CD4-positive, CD25-positive, alpha-beta regulatory T cell (primary cell): ENCODE measurements at regions not wholly inside any gene's neighbourhood (a gene's known extent, or its start where the extent isn't known, plus 50 kb on each side); places are given as distances from the start of the nearest gene placed in this dataset.

Source experiments
- ATAC-seq, 2 donors: fragments of 150-1000 bp; cut with Tn5 transposase; one replicate each; pipeline ENCODE4 v1.10.0; 2021; ENCODE audit warnings: low read depth in 2 of 2, moderate number of reproducible peaks in 2 of 2, moderate library complexity in 1 of 2
- DNase-seq, 3 donors: peaks; one replicate each; pipeline versions ENCODE4 v3.0.0 to v3.0.0-alpha.2; 2012 to 2022; ENCODE audit warnings: mixed read lengths in 1 of 3
- H3K27ac ChIP-seq: one replicate; pipeline ENCODE4 v1.7.0; 2013; ENCODE audit warnings: mild to moderate bottlenecking, low read length; ENCODE audit not compliant: insufficient read depth, poor library complexity, severe bottlenecking
- H3K27me3 ChIP-seq: one replicate; pipeline ENCODE4 v1.7.0; 2013; ENCODE audit warnings: low read length; ENCODE audit not compliant: control insufficient read depth, insufficient read depth
- H3K36me3 ChIP-seq: one replicate; pipeline ENCODE4 v1.7.0; 2013; ENCODE audit warnings: mild to moderate bottlenecking, low read length, moderate library complexity; ENCODE audit not compliant: control insufficient read depth, insufficient read depth
- H3K4me1 ChIP-seq: 2 replicates; pipeline ENCODE4 v1.7.0; 2013; ENCODE audit warnings: mild to moderate bottlenecking, low read length; ENCODE audit not compliant: insufficient read depth, control insufficient read depth, poor library complexity, severe bottlenecking
- H3K4me3 ChIP-seq: one replicate; pipeline ENCODE4 v1.7.0; 2013; ENCODE audit warnings: low read depth, mild to moderate bottlenecking, low read length, moderate library complexity
- H3K9me3 ChIP-seq, 2 experiments: 1 replicate in 1 of 2; 2 replicates in 1 of 2; pipeline ENCODE4 v1.7.0; 2013; ENCODE audit warnings: low read length in 2 of 2, mild to moderate bottlenecking in 1 of 2, moderate library complexity in 1 of 2; ENCODE audit not compliant: control insufficient read depth in 2 of 2
- H3K27ac Mint-ChIP-seq, 3 donors: one replicate each; pipeline ENCODE4 v1.8.0; 2020 to 2022; ENCODE audit warnings: mild to moderate bottlenecking in 3 of 3, mixed read lengths in 3 of 3, moderate library complexity in 2 of 3
- H3K27me3 Mint-ChIP-seq: one replicate; pipeline ENCODE4 v1.8.0; 2022; ENCODE audit warnings: mild to moderate bottlenecking, mixed read lengths
- H3K36me3 Mint-ChIP-seq: one replicate; pipeline ENCODE4 v1.8.0; 2020; ENCODE audit warnings: mixed read lengths
- H3K4me1 Mint-ChIP-seq, 4 donors: one replicate each; pipeline ENCODE4 v1.8.0; 2020 to 2022; ENCODE audit warnings: mixed read lengths in 4 of 4, mild to moderate bottlenecking in 1 of 4
- H3K4me3 Mint-ChIP-seq, 4 donors: one replicate each; pipeline ENCODE4 v1.8.0; 2020 to 2022; ENCODE audit warnings: mild to moderate bottlenecking in 4 of 4, mixed read lengths in 4 of 4, moderate library complexity in 3 of 4
- H3K9me3 Mint-ChIP-seq, 7 donors: one replicate each; pipeline ENCODE4 v1.8.0; 2020 to 2022; ENCODE audit warnings: mixed read lengths in 7 of 7, mild to moderate bottlenecking in 3 of 7, moderate library complexity in 2 of 7

DNA sequence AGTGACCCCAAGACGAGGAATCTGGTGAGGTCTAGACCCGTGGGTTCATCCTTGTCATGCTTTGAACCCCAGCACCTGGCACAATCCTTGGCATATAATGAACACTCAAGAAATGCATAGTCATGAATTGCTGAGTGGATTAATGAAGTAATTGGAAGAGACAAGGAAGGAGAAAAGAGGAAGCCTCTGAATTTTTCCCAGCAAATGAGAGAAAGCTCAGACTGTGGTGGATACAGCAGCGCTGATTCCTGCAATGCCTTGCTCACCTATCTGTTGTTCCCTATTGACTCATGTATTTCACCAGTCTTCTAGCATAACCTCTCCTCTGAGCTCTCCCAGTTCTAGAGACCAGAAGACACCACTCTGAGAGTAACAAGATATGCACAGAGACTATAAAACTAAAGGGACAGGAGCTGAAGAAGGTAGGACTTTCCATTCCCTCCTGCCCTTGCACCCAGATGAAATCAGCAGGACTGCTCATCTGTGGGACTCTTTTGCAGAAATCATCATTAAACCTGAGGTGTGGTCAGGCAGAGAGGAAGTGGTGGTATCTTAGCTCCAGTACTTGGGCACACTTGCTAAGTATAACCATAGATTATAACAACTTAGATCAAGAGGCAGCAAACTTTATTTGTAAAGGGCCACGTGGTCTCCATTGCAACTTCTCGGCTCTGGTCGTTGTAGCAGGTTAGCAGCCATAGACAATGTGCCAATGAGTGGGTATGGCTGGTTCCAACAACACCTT is 102.8 kb downstream of the MAF start:
- no peak overlapping the region for H3K4me3 Mint-ChIP-seq
- peak in 1 of 2 donors; percentile 31 for ATAC-seq
- H3K27me3 ChIP-seq: peaks cover 2% of the 10 kb centered on the region
- no peak overlapping the region for H3K4me3 ChIP-seq
- H3K36me3 ChIP-seq: no peaks in the 10 kb centered on the region
- H3K36me3 Mint-ChIP-seq: no peaks in the 10 kb centered on the region
- H3K27ac Mint-ChIP-seq: no peak overlapping the region
- no peaks in the 10 kb centered on the region for H3K4me1 ChIP-seq
- H3K27ac ChIP-seq: no peak overlapping the region
- no peaks in the 10 kb centered on the region for H3K27me3 Mint-ChIP-seq
- no peaks in the 10 kb centered on the region for H3K9me3 ChIP-seq
- no peak for DNase-seq
- peaks cover 0 to 3% (median 0%) of the 10 kb centered on the region in 7 donors for H3K9me3 Mint-ChIP-seq
- H3K4me1 Mint-ChIP-seq: peaks cover 0 to 18% (median 5%) of the 10 kb centered on the region in 4 donors

DNA sequence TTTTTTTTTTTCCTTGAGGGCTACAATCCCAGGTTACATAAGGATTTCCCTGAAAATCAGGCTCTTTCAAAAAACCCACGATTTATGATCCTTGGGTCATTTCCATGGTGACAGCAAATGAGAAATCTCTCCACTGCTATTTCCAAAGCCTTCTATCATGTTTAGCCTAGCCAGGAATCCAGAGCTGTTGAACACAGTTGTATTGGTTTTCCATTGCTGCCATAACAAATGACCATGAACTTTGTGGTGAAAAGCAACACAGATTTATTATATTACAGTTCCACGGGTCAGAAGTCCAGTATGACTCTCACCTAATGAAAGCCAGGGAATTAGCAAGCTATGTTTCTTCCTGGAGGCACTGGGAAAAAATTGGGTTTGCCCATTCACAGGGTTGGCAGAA is 106.6 kb downstream of the MAF start:
- Mint-ChIP-seq H3K9me3 (peaks cover 0 to 3% (median 0%) of the 10 kb centered on the region in 7 donors), H3K4me3 (no peak overlapping the region), H3K36me3 (no peaks in the 10 kb centered on the region), H3K4me1 (peaks cover 0 to 18% (median 5%) of the 10 kb centered on the region in 4 donors), H3K27ac (no peak overlapping the region), H3K27me3 (peaks cover 15% of the 10 kb centered on the region)
- H3K36me3 ChIP-seq: no peaks in the 10 kb centered on the region
- H3K27ac ChIP-seq: no peak overlapping the region
- H3K4me1 ChIP-seq: no peaks in the 10 kb centered on the region
- H3K9me3 ChIP-seq: no peaks in the 10 kb centered on the region
- DNase-seq: no peak
- no peak for ATAC-seq
- H3K4me3 ChIP-seq: no peak overlapping the region
- peaks cover 5% of the 10 kb centered on the region for H3K27me3 ChIP-seq

DNA sequence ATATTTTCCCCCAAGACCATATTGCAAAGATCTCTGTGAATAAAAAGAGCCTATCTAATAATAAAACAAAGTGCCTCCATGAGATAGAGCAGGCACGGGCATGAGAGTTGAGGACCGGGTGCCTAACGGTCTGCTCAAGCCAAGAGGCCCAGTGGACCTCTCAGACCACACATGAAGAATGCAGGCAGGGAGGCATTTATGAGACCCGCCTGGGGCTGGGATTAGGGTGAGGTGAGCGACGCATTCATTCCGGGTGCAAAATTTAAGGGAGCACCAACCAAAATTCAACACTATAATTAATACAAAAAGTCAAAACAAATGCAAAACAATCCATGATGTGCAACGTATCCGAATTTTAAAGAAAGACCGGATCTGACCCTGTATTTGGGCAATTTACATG is 108.5 kb downstream of the MAF start:
- DNase-seq (no peak), ATAC-seq (no peak)
- H3K27me3 Mint-ChIP-seq: peaks cover 15% of the 10 kb centered on the region
- no peaks in the 10 kb centered on the region for H3K4me1 Mint-ChIP-seq
- H3K27ac Mint-ChIP-seq: no peak overlapping the region
- H3K27ac ChIP-seq: no peak overlapping the region
- H3K4me3 Mint-ChIP-seq: no peak overlapping the region
- no peaks in the 10 kb centered on the region for H3K36me3 ChIP-seq
- peaks cover 5% of the 10 kb centered on the region for H3K27me3 ChIP-seq
- no peaks in the 10 kb centered on the region for H3K36me3 Mint-ChIP-seq
- no peaks in the 10 kb centered on the region for H3K9me3 ChIP-seq
- peaks cover 0 to 3% (median 0%) of the 10 kb centered on the region in 7 donors for H3K9me3 Mint-ChIP-seq
- no peak overlapping the region for H3K4me3 ChIP-seq
- H3K4me1 ChIP-seq: no peaks in the 10 kb centered on the region

DNA sequence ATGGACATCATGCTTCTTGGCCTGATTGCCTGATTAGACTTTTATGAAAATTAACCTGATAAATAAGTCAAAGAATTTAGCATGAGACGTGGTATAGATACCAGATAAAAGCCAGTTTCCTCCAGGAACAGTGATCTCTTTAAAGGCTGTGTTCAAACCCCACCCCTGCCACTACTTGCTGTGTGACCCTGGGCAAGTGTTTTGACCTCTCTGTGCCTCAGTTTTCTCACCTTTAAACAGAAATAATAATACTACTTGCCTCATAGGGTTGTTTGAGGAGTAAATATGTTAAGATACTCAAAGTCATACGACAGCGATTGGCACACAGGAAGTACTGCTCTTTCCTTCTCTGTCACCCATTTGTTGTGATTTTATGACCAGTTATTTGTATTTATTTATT is 115.5 kb downstream of the MAF start:
- Mint-ChIP-seq H3K36me3 (no peaks in the 10 kb centered on the region), H3K4me1 (no peaks in the 10 kb centered on the region), H3K27me3 (peaks cover 20% of the 10 kb centered on the region), H3K9me3 (no peaks in the 10 kb centered on the region), H3K4me3 (no peak overlapping the region), H3K27ac (no peak overlapping the region)
- H3K4me1 ChIP-seq: no peaks in the 10 kb centered on the region
- no peak for ATAC-seq
- H3K36me3 ChIP-seq: no peaks in the 10 kb centered on the region
- no peaks in the 10 kb centered on the region for H3K9me3 ChIP-seq
- H3K4me3 ChIP-seq: no peak overlapping the region
- H3K27me3 ChIP-seq: peaks cover 3% of the 10 kb centered on the region
- DNase-seq: no peak
- H3K27ac ChIP-seq: no peak overlapping the region

DNA sequence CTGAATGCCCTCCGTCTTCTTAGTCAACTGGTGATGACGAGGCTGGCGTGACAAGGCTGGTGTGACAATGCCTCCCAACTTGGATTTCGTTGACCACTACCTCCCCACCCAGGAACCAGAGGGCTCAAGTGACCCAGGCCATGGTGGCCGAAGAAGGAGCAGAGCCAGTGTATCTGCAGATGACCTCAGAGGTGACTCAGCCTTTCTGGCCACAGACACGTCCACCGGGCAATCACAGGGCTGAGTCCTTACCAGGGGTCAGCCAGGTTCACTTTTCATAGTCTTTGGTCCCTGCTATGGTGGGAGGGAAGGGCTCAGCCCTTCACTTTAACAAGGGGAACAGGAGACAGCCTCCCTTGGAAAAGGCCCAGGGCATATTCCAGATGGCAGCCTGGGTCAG is 116.3 kb downstream of the MAF start:
- no peak overlapping the region for H3K27ac ChIP-seq
- H3K4me1 Mint-ChIP-seq: no peaks in the 10 kb centered on the region
- H3K36me3 ChIP-seq: no peaks in the 10 kb centered on the region
- H3K9me3 Mint-ChIP-seq: no peaks in the 10 kb centered on the region
- peaks cover 16% of the 10 kb centered on the region for H3K27me3 Mint-ChIP-seq
- H3K27ac Mint-ChIP-seq: no peak overlapping the region
- H3K9me3 ChIP-seq: no peaks in the 10 kb centered on the region
- H3K4me3 ChIP-seq: no peak overlapping the region
- no peaks in the 10 kb centered on the region for H3K36me3 Mint-ChIP-seq
- H3K4me1 ChIP-seq: no peaks in the 10 kb centered on the region
- H3K27me3 ChIP-seq: peaks cover 2% of the 10 kb centered on the region
- H3K4me3 Mint-ChIP-seq: no peak overlapping the region
- DNase-seq: no peak
- no peak for ATAC-seq

DNA sequence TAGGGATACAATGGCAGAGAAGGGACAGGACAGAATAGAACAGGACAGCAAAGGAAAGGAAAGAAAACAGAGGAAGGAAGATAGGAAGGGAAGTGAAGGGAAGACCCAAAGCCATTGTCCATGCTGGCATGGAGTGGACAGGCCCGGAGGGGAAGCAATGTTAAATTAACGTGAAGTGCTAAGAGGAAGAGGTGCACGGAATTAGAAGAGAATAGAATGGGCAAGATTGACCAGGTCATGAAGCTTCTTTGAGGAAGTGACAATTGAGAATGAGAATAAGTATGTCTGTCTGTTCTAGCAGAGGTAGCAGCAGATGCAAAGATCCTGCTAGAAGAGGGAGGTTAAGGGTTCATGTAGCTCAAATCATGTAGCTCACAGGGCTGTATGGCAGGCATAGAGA is 117.2 kb downstream of the MAF start:
- Mint-ChIP-seq H3K4me3 (no peak overlapping the region), H3K36me3 (no peaks in the 10 kb centered on the region), H3K27me3 (peaks cover 16% of the 10 kb centered on the region), H3K4me1 (no peaks in the 10 kb centered on the region), H3K27ac (no peak overlapping the region), H3K9me3 (no peaks in the 10 kb centered on the region)
- ATAC-seq: no peak
- DNase-seq: no peak
- Histone ChIP-seq H3K36me3 (no peaks in the 10 kb centered on the region), H3K27me3 (no peaks in the 10 kb centered on the region), H3K9me3 (no peaks in the 10 kb centered on the region), H3K27ac (no peak overlapping the region), H3K4me3 (no peak overlapping the region), H3K4me1 (no peaks in the 10 kb centered on the region)

DNA sequence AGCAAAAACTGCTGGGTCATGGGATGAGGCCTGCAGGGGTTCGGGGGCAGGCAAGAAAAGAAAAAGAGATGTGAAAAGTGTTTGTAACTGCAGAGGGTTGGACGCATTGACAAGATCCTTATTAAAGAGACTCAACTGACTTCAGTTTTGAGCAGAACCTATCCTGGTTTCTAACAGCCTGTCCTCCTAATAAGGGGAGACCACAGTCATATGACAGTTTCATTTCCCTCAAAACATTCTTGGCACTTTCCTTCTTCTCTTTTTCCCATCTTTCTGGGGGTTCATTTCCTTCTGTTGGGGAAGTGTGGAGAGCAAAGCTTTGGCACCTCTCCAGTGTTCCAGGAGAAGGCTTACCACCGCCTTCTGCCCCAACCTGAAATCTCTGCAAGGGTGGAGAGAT is 118.5 kb downstream of the MAF start:
- no peaks in the 10 kb centered on the region for H3K9me3 Mint-ChIP-seq

DNA sequence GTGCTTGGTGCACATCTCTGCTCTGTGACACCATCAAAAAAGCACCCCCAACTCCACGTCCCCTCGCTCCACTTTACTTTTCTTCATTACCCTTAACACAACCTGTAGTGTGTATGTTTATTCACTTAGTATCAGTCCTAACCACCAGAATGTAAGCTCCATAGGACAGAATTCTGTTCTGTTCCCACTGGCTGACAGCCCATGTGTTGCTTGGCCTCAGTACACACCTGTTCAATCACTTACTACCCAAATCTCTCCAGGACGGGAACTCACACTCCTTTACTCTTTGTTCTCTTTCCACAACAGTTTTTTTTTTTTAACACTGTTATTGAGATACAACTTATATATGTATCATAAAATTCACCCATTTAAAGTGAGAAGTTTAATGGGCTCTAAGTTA is 119.6 kb downstream of the MAF start:
- H3K36me3 Mint-ChIP-seq: no peaks in the 10 kb centered on the region
- no peaks in the 10 kb centered on the region for H3K36me3 ChIP-seq
- H3K4me3 Mint-ChIP-seq: no peak overlapping the region
- H3K27ac ChIP-seq: no peak overlapping the region
- no peaks in the 10 kb centered on the region for H3K9me3 Mint-ChIP-seq
- no peak for ATAC-seq
- no peaks in the 10 kb centered on the region for H3K9me3 ChIP-seq
- H3K4me3 ChIP-seq: no peak overlapping the region
- no peaks in the 10 kb centered on the region for H3K4me1 Mint-ChIP-seq
- no peaks in the 10 kb centered on the region for H3K27me3 ChIP-seq
- no peaks in the 10 kb centered on the region for H3K4me1 ChIP-seq
- no peak overlapping the region for H3K27ac Mint-ChIP-seq
- peaks cover 16% of the 10 kb centered on the region for H3K27me3 Mint-ChIP-seq
- DNase-seq: no peak

More for the DNA sequence above, 118.5 kb downstream of the MAF start:
- no peak overlapping the region for H3K27ac ChIP-seq
- no peak for ATAC-seq
- H3K36me3 Mint-ChIP-seq: no peaks in the 10 kb centered on the region
- no peaks in the 10 kb centered on the region for H3K27me3 ChIP-seq
- H3K4me3 ChIP-seq: no peak overlapping the region
- no peaks in the 10 kb centered on the region for H3K9me3 ChIP-seq
- no peaks in the 10 kb centered on the region for H3K4me1 Mint-ChIP-seq
- H3K27ac Mint-ChIP-seq: no peak overlapping the region
- no peaks in the 10 kb centered on the region for H3K4me1 ChIP-seq
- H3K27me3 Mint-ChIP-seq: peaks cover 16% of the 10 kb centered on the region
- DNase-seq: no peak
- no peak overlapping the region for H3K4me3 Mint-ChIP-seq
- H3K36me3 ChIP-seq: no peaks in the 10 kb centered on the region
